Fibroblast of the aortic adventitia (primary cell): ENCODE measurements at regions not wholly inside any gene's neighbourhood (a gene's known extent, or its start where the extent isn't known, plus 50 kb on each side); places are given as distances from the start of the nearest gene placed in this dataset.
"Not testable (repeated sequence)": the region's sequence is repeated elsewhere in the genome, so short reads cannot be mapped to it uniquely, and the experiment has no call there.

ENCODE experiments used
- DNase-seq: peaks from one replicate; pipeline ENCODE4 v3.0.0-alpha.2; 2010; ENCODE audit warnings: low read depth
- H3K4me3 ChIP-seq: 2 replicates; pipeline ENCODE4 v1.5.1; 2011; ENCODE audit warnings: low read depth, mild to moderate bottlenecking, control low read depth, low read length, moderate library complexity
- CTCF ChIP-seq: IDR thresholded peaks from 2 replicates; pipeline ENCODE4 v1.5.1; 2011; ENCODE audit warnings: mild to moderate bottlenecking, low read length, control low read depth, inconsistent platforms; ENCODE audit not compliant: insufficient read depth

GRCh38 chr2:200122683-200123082 lies 167.3 kb downstream of the MAIP1 start:
- no peak for DNase-seq
- no peak for TF ChIP-seq CTCF
- no peak overlapping the region for H3K4me3 ChIP-seq

- not testable (repeated sequence) for H3K4me3 ChIP-seq, DNase-seq
Measured at GRCh38 chr2:200124665-200125368, 169.4 kb downstream of the MAIP1 start.

- DNase-seq, result no peak
- H3K4me3 ChIP-seq, result no peak overlapping the region
- no peak for TF ChIP-seq CTCF
Measured at GRCh38 chr2:200125444-200126284, 170.3 kb downstream of the MAIP1 start.

- H3K4me3 ChIP-seq, DNase-seq: not testable (repeated sequence)
Measured at GRCh38 chr2:200126285-200126670, 170.9 kb downstream of the MAIP1 start.

GRCh38 chr2:200126680-200127079 lies 171.3 kb downstream of the MAIP1 start:
- not testable (repeated sequence) for DNase-seq, H3K4me3 ChIP-seq

GRCh38 chr2:200127848-200128247 lies 172.5 kb downstream of the MAIP1 start:
- DNase-seq, result peak; percentile 29
- H3K4me3 ChIP-seq, result no peak overlapping the region
- TF ChIP-seq CTCF, result peak; percentile 9

- TF ChIP-seq CTCF, result no peak
- no peak for DNase-seq
- H3K4me3 ChIP-seq, result no peak overlapping the region
Measured at GRCh38 chr2:200128296-200128695, 172.9 kb downstream of the MAIP1 start.

GRCh38 chr2:200129721-200130462 lies 174.5 kb downstream of the MAIP1 start:
- H3K4me3 ChIP-seq, result no peak overlapping the region
- no peak for DNase-seq
- TF ChIP-seq CTCF, result no peak
